Epithelial cell of prostate (primary cell): ENCODE measurements at regions not wholly inside any gene's neighbourhood (a gene's known extent, or its start where the extent isn't known, plus 50 kb on each side); places are given as distances from the start of the nearest gene placed in this dataset.
A peak's percentile ranks its signal among the peaks of the same experiment; 100 is the strongest.
"Not testable (repeated sequence)": the region's sequence is repeated elsewhere in the genome, so short reads cannot be mapped to it uniquely, and the experiment has no call there.

ENCODE experiments used
- DNase-seq: peaks from one replicate; pipeline ENCODE4 v3.0.0-alpha.2; 2011; ENCODE audit warnings: low read depth, low spot score
- H3K27ac ChIP-seq: fragments of 450-650 bp; 2 replicates; pipeline ENCODE4 v1.5.1; 2017; ENCODE audit warnings: mild to moderate bottlenecking

GRCh38 chr4:189802884-189803283, 137.8 kb upstream of the FRG1 start:
- no peak overlapping the region for H3K27ac ChIP-seq
- DNase-seq, result no peak

- no peak overlapping the region for H3K27ac ChIP-seq
- DNase-seq, result no peak
Measured at GRCh38 chr4:189804894-189805293, 135.8 kb upstream of the FRG1 start.

- no peak overlapping the region for H3K27ac ChIP-seq
- no peak for DNase-seq
Measured at GRCh38 chr4:189806506-189806905, 134.2 kb upstream of the FRG1 start.

- H3K27ac ChIP-seq, result no peak overlapping the region
Measured at GRCh38 chr4:189807031-189807430, 133.6 kb upstream of the FRG1 start.

DNA sequence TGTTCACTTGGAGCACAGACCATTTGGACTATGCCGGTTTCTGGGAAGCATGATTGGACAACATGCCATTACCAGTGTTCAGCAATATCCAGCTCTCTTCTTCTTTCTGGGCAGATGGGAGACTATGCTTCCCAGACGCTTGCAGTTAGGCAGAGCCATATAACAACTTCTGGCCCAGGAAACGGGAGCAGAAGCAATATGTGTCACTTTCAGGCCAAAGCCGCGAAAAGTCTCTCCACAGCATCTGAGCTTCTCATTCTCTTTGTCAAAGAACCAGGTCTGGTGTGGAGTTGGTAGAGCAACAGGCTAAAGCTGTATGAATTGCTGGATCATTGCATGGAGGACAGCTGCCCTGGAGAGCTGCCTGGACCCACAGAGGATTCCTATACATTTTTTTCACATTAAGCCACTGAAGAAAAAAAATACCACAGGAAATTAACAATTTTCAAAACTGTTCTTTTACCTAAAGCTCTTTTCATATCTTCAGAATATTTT, 131.4 kb upstream of the FRG1 start:
- no peak for DNase-seq
- no peak overlapping the region for H3K27ac ChIP-seq

More at GRCh38 chr4:189807031-189807430, 133.6 kb upstream of the FRG1 start:
- no peak for DNase-seq

DNA sequence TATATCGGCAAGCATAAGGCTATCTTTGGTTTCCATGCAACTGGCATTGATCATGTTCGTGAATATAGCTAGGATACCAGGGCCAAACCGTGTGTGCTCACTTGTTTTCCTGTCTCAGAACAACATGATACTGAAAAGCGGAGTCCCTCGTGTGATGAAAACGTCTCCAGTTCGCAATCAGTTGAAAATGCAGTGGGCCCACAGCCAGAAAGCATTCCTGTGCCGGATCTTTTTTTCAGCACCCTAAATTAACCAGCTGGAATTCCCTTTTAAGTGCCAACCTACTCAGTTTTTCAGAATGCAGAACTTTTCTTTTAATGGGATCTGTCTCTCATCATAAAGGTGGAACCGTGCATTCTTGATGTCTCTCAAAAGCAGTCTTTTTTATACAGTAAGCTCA, 130.8 kb upstream of the FRG1 start:
- H3K27ac ChIP-seq, result peak overlapping the region; percentile 33
- no peak for DNase-seq

GRCh38 chr4:189810318-189811181, 130.1 kb upstream of the FRG1 start:
- DNase-seq, result not testable (repeated sequence)
- H3K27ac ChIP-seq, result peak overlapping the region; percentile 33

DNA sequence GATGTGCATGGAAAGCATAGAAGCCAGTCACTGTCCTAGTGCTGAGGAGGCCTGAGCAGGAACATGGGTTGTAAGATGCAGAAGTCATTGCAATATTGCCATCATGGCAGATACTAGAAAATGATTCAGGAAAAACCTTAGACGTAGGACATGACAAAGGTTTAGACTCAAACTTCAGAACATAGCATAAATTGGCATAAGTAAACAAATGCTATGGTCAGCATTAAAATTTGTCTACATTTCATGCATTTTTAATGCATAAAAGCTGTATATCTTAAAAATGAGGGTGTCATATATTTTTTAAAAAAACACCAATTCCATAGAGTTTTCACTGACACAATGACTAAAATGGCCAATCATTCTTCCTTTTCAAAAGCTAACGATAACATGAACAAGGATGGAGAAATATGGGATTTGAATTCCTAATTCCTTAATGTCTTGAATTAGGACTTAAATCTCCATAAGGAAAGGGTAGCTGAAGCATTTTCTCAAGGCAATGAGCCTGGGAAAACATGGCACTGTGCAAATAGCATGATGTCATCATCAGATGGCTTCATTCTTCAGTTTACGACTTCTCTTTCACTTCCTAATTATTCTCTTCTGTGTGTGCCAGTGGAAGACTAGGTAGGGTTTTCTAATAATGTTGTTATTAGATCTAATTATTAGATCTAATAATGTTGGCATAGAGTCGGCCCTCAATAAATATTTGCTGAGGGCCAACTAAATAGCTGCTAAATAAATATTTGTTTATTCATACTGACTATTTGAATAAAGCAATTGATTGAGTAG, 125.1 kb upstream of the FRG1 start:
- H3K27ac ChIP-seq, result no peak overlapping the region
- no peak for DNase-seq

DNA sequence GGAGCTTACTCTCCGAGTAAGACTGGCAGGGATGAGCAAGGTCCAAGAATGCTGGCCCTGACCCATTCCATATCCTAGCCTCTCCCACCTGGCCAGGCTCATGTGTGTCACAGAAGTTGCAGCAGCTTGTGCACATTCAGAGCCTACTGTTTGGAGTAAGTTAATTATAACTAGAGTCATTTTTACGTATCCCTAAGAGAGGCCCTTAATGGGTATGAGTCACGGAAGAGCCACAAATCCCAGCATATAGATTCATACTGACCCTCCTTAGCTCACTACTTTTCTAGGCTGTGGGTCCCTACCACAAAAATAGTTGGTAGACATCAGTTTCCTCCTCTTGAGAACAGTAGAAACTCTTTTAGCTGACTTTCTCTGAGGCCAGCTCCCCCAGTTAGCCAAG, 118.3 kb upstream of the FRG1 start:
- H3K27ac ChIP-seq, result no peak overlapping the region
- DNase-seq, result no peak

- no peak for DNase-seq
- H3K27ac ChIP-seq, result no peak overlapping the region
Measured at GRCh38 chr4:189823591-189823990, 117.1 kb upstream of the FRG1 start.

DNA sequence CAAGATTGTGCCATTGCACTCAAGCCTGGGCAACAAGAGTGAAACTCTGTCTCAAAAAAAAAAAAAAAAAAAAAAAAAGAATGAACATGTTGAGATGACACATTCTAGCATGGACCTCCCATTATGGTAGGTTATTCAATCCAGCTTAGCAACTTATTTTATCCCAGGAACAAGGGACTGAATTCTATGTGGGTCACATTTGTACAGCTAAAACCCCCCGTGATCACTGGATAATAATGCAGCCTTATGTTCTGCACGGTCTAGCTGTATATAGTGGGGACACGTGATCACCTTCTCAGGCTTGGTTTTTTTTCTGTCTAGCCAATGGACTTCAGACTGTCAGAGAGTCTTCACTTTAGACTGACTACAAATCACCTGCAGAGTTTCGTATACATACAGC, 115.2 kb upstream of the FRG1 start:
- DNase-seq, result no peak
- no peak overlapping the region for H3K27ac ChIP-seq

GRCh38 chr4:189826657-189827056, 114.0 kb upstream of the FRG1 start:
- no peak overlapping the region for H3K27ac ChIP-seq
- DNase-seq, result no peak

DNA sequence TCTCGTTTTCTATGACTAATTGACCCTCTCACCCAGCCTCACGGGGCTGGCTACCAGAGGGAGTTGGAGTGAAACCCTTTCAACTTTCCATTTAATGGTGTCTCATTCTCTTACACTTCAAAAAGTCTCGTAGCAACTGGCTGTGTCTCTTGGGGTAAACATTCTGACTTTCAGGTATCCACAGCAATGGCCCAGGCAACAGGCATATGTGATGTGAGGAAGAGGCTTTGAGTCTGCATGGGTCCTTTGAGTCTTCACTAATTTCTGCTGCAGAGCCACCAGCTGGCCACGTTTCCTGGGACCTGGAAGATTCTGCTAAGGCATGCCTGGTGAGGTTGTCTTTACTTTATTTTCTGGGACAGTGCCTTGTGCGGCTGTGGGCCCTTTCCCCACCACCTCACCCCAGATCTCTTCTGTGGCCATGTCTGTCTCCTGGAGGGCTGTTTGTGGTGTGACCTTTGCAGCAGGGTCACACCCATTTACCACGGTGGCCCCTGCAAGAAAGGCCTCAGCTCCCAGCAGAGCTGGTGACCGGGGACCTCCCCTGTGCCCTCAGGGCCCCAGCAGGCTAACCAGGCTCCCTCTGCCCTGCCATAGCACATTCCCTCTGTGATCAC, 112.5 kb upstream of the FRG1 start:
- no peak for DNase-seq
- no peak overlapping the region for H3K27ac ChIP-seq

DNA sequence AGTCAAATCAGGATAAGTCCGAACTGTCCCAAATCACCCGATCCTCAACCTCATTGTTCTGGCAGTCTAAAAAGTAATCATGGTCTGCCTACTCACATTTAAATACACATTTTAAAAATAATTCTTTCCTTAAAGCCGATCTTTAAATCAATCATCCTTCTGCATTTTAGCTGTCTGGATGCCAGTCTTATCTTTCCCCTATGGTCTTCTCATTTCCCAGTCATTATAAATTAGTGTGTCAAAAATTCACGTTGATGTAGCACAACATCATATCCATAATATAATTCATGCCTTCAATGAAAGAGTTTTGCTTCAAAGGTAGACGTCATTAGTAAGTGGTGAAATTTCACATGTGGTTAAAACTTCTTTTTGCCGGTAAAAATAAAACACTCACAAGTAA, 108.1 kb upstream of the FRG1 start:
- no peak for DNase-seq
- no peak overlapping the region for H3K27ac ChIP-seq

GRCh38 chr4:189834616-189835015, 106.1 kb upstream of the FRG1 start:
- no peak for DNase-seq
- H3K27ac ChIP-seq, result no peak overlapping the region

GRCh38 chr4:189835505-189835904, 105.2 kb upstream of the FRG1 start:
- no peak overlapping the region for H3K27ac ChIP-seq
- peak; percentile 51 for DNase-seq

DNA sequence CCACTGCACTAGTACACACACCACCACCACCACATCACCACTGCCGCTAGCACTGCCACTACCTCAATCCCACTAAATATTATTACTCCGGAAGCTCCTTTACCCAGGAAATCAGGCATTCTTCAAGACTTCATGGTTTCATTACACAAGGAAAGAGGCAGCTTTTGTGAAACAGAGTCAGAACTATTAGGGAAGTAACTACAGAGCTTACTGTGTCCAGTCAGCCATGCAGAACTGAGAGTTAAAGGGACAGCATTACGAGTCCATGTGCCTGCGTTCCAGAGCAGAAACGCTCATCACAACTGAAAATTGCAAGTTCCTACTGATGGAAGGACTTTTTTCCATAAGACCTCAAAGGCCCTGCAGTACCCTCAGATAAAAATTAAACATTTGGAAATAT, 103.2 kb upstream of the FRG1 start:
- no peak for DNase-seq
- no peak overlapping the region for H3K27ac ChIP-seq

- no peak for DNase-seq
- H3K27ac ChIP-seq, result no peak overlapping the region
Measured at GRCh38 chr4:189838821-189839497, 101.7 kb upstream of the FRG1 start.

DNA sequence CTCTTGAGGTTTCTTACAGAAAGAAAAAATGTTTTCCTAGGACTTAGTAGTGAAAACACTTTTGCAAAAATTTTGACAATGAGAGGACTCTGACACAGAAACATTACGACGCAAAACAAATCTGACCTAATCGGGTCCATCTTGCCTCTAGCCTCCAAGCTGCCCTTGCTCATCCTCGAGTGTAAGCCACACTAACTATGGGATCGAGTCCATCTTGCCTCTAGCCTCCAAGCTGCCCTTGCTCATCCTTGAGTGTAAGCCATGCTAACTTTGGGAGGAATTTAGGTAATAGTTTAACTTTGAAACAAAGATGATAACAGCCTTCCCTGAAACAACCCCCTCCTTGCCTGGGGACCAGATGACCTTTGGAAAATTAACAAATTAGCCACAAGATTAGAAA, 100.3 kb upstream of the FRG1 start:
- H3K27ac ChIP-seq, result no peak overlapping the region
- peak; percentile 2 for DNase-seq

DNA sequence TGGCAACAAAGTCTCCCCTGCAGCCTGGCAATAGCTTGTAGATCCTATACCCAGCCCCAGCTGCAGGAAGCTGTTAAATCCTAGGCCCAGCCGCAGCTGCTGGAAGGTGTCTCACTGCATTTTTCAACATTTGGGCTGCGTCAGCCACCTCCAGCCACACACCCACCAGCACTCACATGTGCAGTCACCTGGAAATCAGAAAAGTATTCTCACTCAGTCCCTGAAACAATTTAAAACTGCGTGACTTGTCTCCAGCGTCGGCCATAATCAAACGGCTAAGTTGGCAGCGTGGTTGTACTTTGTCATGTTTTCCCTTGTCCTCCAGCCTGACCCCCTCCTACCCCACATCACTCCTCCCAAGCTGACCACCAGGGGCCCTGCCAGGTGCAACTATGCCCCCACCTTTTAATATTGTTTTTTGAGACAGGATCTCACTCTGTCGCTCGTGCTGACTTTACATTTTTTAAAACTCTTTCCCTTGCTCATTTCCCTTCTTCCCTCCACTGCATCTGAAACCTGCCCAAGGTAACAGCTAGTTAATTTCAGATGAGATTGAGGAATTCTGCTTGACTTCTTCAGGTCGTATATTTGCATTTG, 97.2 kb upstream of the FRG1 start:
- no peak for DNase-seq

More for the DNA sequence above, 97.2 kb upstream of the FRG1 start:
- H3K27ac ChIP-seq, result no peak overlapping the region
